Gastrocnemius medialis (tissue), 4 donors: ENCODE measurements at regions not wholly inside any gene's neighbourhood (a gene's known extent, or its start where the extent isn't known, plus 50 kb on each side); places are given as distances from the start of the nearest gene placed in this dataset.

Experiments used
- ATAC-seq, 2 donors: fragments of 150-250 bp; one replicate each; pipeline ENCODE4 v1.9.1; 2016
- DNase-seq, 2 donors: peaks; one replicate each; pipeline ENCODE4 v3.0.0-alpha.2; 2019
- H3K27ac ChIP-seq, 4 donors: fragments of 200-600 bp; sonication (generic); 1 replicate in 1 of 4; 2 replicates in 3 of 4; pipeline ENCODE4 v1.5.1; 2016 to 2018; ENCODE audit warnings: mild to moderate bottlenecking in 2 of 4, moderate library complexity in 1 of 4
- H3K27me3 ChIP-seq, 3 donors: fragments of 200-600 bp; sonication (generic) in 2 of 3; 1 replicate in 1 of 3; 2 replicates in 2 of 3; pipeline versions ENCODE4 v1.5.1 to v1.6.0; 2016 to 2019; ENCODE audit warnings: mild to moderate bottlenecking in 1 of 3, moderate library complexity in 1 of 3
- H3K36me3 ChIP-seq, 2 donors: fragments of 200-600 bp; sonication (generic) in 1 of 2; one replicate each; pipeline ENCODE4 v1.5.1; 2017 to 2018
- H3K4me1 ChIP-seq, 2 donors: fragments of 200-600 bp; sonication (generic) in 1 of 2; one replicate each; pipeline ENCODE4 v1.5.1; 2016 to 2017; ENCODE audit warnings: mild to moderate bottlenecking in 2 of 2
- H3K4me3 ChIP-seq, 4 donors: fragments of 200-600 bp; sonication (generic) in 3 of 4; 1 replicate in 1 of 4; 2 replicates in 3 of 4; pipeline ENCODE4 v1.5.1; 2016 to 2019; ENCODE audit warnings: mild to moderate bottlenecking in 2 of 4
- H3K9me3 ChIP-seq, 3 donors: fragments of 200-600 bp; sonication (generic) in 2 of 3; 1 replicate in 1 of 3; 2 replicates in 2 of 3; pipeline ENCODE4 v1.5.1; 2016 to 2019
- CTCF ChIP-seq, 5 experiments: fragments of 450-650 bp in 3 of 5; fragments of 200-600 bp in 2 of 5; sonication (generic) in 2 of 5; IDR thresholded peaks in 4 of 5; conservative IDR thresholded peaks in 1 of 5; 1 replicate in 4 of 5; 2 replicates in 1 of 5; pipeline ENCODE4 v1.5.1; 2016 to 2019; ENCODE audit warnings: antibody characterized with exemption in 5 of 5, mild to moderate bottlenecking in 3 of 5, moderate library complexity in 3 of 5
- POLR2A ChIP-seq, 2 donors: fragments of 450-650 bp; IDR thresholded peaks; one replicate each; pipeline ENCODE4 v1.6.1; 2017; ENCODE audit warnings: antibody characterized with exemption in 2 of 2, mild to moderate bottlenecking in 2 of 2, moderate library complexity in 2 of 2
- in situ Hi-C, 4 donors: fragments of 200-750 bp; cut with MboI; loops; one replicate each; pipeline versions ENCODE4 v1.15.0 to v1.8.0; 2017; ENCODE audit warnings: low sequenced_read_pairs in 4 of 4
- intact Hi-C: fragments of 100-400 bp; cut with DNase I; formaldehyde crosslinking; loops from one replicate; pipeline ENCODE4 v1.15.1; 2023; ENCODE audit warnings: low total_unique reads

- TF ChIP-seq POLR2A (IDR thresholded peaks at IDR 0.05): no peak
- no peak for TF ChIP-seq CTCF (IDR thresholded peaks at IDR 0.05 in 4 of 5, conservative IDR thresholded peaks at IDR 0.05 in 1 of 5)
- in situ Hi-C loops: no loop called here
- no peaks in the 10 kb centered on the region for H3K4me1 ChIP-seq
- H3K4me3 ChIP-seq: no peak overlapping the region
- no peaks in the 10 kb centered on the region for H3K27me3 ChIP-seq
- H3K36me3 ChIP-seq: no peaks in the 10 kb centered on the region
- ATAC-seq: no peak
- no peak for DNase-seq
- no peak overlapping the region for H3K27ac ChIP-seq
- H3K9me3 ChIP-seq: no peaks in the 10 kb centered on the region
- intact Hi-C loops: no loop called here
These were observed 244.7 kb downstream of the TMEM167A start for GRCh38 chr5:82832445-82832844.

DNA sequence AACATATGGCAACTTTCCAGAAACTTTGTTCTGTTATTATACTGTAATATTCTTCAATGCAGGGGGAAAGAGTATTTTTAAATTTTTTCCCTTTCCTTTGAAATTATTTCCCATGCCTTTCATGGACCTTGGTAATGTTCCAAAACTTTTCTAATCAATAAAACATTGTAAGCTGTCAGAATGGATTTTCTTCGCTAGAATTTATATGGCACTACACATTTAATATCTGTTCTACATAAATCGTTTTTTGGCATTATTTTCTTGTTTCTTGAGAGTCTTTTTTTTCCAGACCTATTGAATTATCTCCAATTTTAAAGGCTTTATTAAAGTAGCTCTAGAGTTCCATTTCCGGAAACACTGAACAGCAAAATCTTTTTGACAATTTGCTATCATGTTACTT, 249.0 kb downstream of the TMEM167A start:
- no peak for DNase-seq
- no peak for TF ChIP-seq POLR2A (IDR thresholded peaks at IDR 0.05)
- TF ChIP-seq CTCF (IDR thresholded peaks at IDR 0.05 in 4 of 5, conservative IDR thresholded peaks at IDR 0.05 in 1 of 5): no peak
- Histone ChIP-seq H3K27me3 (no peaks in the 10 kb centered on the region), H3K27ac (no peak overlapping the region), H3K9me3 (no peaks in the 10 kb centered on the region), H3K36me3 (no peaks in the 10 kb centered on the region), H3K4me1 (no peaks in the 10 kb centered on the region), H3K4me3 (no peak overlapping the region)
- intact Hi-C loops (no loop called here), in situ Hi-C loops (no loop called here)
- ATAC-seq: no peak

GRCh38 chr5:82827651-82828050, 249.5 kb downstream of the TMEM167A start:
- no peak overlapping the region for H3K27ac ChIP-seq
- no peaks in the 10 kb centered on the region for H3K36me3 ChIP-seq
- no peaks in the 10 kb centered on the region for H3K9me3 ChIP-seq
- TF ChIP-seq CTCF (IDR thresholded peaks at IDR 0.05 in 4 of 5, conservative IDR thresholded peaks at IDR 0.05 in 1 of 5): no peak
- no peak for DNase-seq
- no peak overlapping the region for H3K4me3 ChIP-seq
- intact Hi-C loops (no loop called here), in situ Hi-C loops (no loop called here)
- no peaks in the 10 kb centered on the region for H3K4me1 ChIP-seq
- no peak for ATAC-seq
- H3K27me3 ChIP-seq: no peaks in the 10 kb centered on the region

DNA sequence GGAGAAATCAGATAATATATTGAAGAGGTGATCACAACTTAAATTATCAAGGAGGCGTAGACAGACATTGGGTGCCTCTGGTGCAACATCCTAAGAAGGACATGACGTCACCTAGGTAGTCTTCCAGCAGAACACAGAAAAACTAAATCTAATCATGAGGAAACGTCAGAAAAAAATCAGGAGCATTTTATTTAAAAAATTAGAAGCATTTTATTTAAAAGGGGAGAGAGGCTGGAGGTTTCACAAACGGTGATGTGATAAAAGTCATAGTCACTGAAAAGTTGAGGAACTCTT, 254.6 kb downstream of the TMEM167A start:
- no peaks in the 10 kb centered on the region for H3K27me3 ChIP-seq
- no peak overlapping the region for H3K4me3 ChIP-seq
- in situ Hi-C loops: no loop called here
- ATAC-seq: no peak
- no peak for TF ChIP-seq POLR2A (IDR thresholded peaks at IDR 0.05)
- TF ChIP-seq CTCF (IDR thresholded peaks at IDR 0.05 in 4 of 5, conservative IDR thresholded peaks at IDR 0.05 in 1 of 5): no peak
- no peak for DNase-seq
- H3K4me1 ChIP-seq: no peaks in the 10 kb centered on the region
- H3K36me3 ChIP-seq: no peaks in the 10 kb centered on the region
- H3K9me3 ChIP-seq: no peaks in the 10 kb centered on the region
- no peak overlapping the region for H3K27ac ChIP-seq
- intact Hi-C loops: no loop called here

DNA sequence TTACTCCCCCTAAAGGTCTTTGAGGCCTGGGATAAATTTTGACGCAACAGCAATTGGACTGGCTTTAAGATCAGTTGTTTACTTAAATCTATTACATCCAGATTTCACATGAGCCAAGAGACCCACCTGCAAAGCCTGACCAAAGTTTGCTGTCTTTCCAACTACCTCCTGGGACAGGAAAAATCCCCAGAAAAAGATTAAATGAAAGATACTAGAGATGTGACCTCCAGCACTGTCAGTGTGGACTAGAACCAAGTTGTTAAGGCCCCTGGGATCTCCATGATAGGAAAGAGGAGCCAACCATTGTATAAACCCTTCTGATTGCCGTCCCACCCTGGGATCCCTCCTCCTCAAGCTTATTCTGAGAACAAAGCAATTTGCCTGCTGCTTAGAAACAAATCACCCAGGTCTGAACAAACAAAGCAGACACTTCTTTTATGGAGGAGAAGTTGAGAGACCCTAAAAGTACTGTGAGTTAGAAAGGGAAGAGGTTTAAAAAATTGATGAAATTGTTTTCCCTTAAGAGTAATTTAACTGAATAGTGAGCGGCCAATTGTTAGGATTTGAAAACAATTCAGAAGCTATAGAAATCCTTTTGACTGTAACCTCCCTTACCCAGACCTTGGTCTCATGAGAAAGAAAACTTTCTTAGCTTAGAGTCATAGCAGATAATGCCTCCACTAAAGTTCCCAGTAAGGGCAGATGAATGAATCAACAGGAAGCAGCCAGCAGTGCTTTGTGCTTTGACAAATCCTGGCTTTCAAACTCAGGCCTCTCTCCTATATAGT, 255.2 kb downstream of the TMEM167A start:
- intact Hi-C loops: no loop called here
- no peak overlapping the region for H3K4me3 ChIP-seq
- no peaks in the 10 kb centered on the region for H3K36me3 ChIP-seq
- in situ Hi-C loops: no loop called here
- H3K4me1 ChIP-seq: no peaks in the 10 kb centered on the region
- DNase-seq (no peak), ATAC-seq (no peak)
- no peak overlapping the region for H3K27ac ChIP-seq
- H3K27me3 ChIP-seq: no peaks in the 10 kb centered on the region
- TF ChIP-seq POLR2A (IDR thresholded peaks at IDR 0.05) (no peak), CTCF (IDR thresholded peaks at IDR 0.05 in 4 of 5, conservative IDR thresholded peaks at IDR 0.05 in 1 of 5) (no peak)
- H3K9me3 ChIP-seq: no peaks in the 10 kb centered on the region
